GM23248 (cell line): ENCODE measurements at regions not wholly inside any gene's neighbourhood (a gene's known extent, or its start where the extent isn't known, plus 50 kb on each side); places are given as distances from the start of the nearest gene placed in this dataset.

Experiments used
- EZH2 ChIP-seq: fragments of 200-600 bp; sonication (generic); IDR thresholded peaks from 2 replicates; pipeline ENCODE4 v1.6.1; 2018; ENCODE audit warnings: antibody characterized with exemption, mild to moderate bottlenecking; ENCODE audit not compliant: insufficient read depth, poor library complexity, severe bottlenecking
- EZH2phosphoT487 ChIP-seq: fragments of 200-600 bp; sonication (generic); IDR thresholded peaks from 2 replicates; pipeline ENCODE4 v1.6.1; 2018; ENCODE audit warnings: antibody characterized with exemption, moderate library complexity, mild to moderate bottlenecking, low read depth; ENCODE audit not compliant: insufficient read depth

GRCh38 chr15:46732060-46732459 is 985.2 kb upstream of the SEMA6D start:
- TF ChIP-seq EZH2phosphoT487 (no peak), EZH2 (no peak)
